Muscle of leg (tissue), 3 donors: ENCODE measurements at regions not wholly inside any gene's neighbourhood (a gene's known extent, or its start where the extent isn't known, plus 50 kb on each side); places are given as distances from the start of the nearest gene placed in this dataset.
"Not testable (repeated sequence)": the region's sequence is repeated elsewhere in the genome, so short reads cannot be mapped to it uniquely, and the experiment has no call there.

Experiments
- DNase-seq: peaks from one replicate; pipeline ENCODE4 v3.0.0; 2013
- H3K27ac ChIP-seq: one replicate; pipeline ENCODE4 v1.5.1; 2013; ENCODE audit warnings: mild to moderate bottlenecking, low read length, control low read depth
- H3K27me3 ChIP-seq: one replicate; pipeline ENCODE4 v1.6.1; 2013; ENCODE audit warnings: low read length; ENCODE audit not compliant: control insufficient read depth, insufficient read depth
- H3K36me3 ChIP-seq: one replicate; pipeline ENCODE4 v1.6.1; 2013; ENCODE audit warnings: low read length; ENCODE audit not compliant: control insufficient read depth, insufficient read depth
- H3K4me1 ChIP-seq: one replicate; pipeline ENCODE4 v1.6.1; 2013; ENCODE audit warnings: low read length; ENCODE audit not compliant: control insufficient read depth, insufficient read depth
- H3K4me3 ChIP-seq: one replicate; pipeline ENCODE4 v1.5.1; 2013; ENCODE audit warnings: low read length, control low read depth
- H3K9me3 ChIP-seq: replicated peaks from 2 replicates; pipeline ENCODE4 v1.6.1; 2013; ENCODE audit warnings: low read depth, low read length; ENCODE audit not compliant: control insufficient read depth
- WGBS: methylation state at CpG from one replicate; pipeline ENCODE4 v1.1.5; 2013; ENCODE audit warnings: missing lambda C conversion rate; ENCODE audit not compliant: insufficient coverage; 5-methylcytosine and 5-hydroxymethylcytosine counted together

GRCh38 chr14:89743828-89744227, 210.7 kb downstream of the EFCAB11 start:
- Histone ChIP-seq H3K27ac (no peak overlapping the region), H3K4me3 (no peak overlapping the region), H3K9me3 (no peaks in the 10 kb centered on the region), H3K27me3 (no peaks in the 10 kb centered on the region), H3K36me3 (no peaks in the 10 kb centered on the region), H3K4me1 (no peaks in the 10 kb centered on the region)
- DNase-seq = no peak
- 96% methylated on average over 3 of the region's 6 CpGs for WGBS

- Histone ChIP-seq H3K9me3 (no peaks in the 10 kb centered on the region), H3K36me3 (no peaks in the 10 kb centered on the region), H3K27me3 (no peaks in the 10 kb centered on the region), H3K27ac (no peak overlapping the region), H3K4me3 (no peak overlapping the region), H3K4me1 (no peaks in the 10 kb centered on the region)
- DNase-seq = peak; percentile 34
- 67% methylated on average over 1 of the region's 3 CpGs for WGBS
These were observed 214.3 kb downstream of the EFCAB11 start for GRCh38 chr14:89740241-89740640.

GRCh38 chr14:89736881-89737280, 217.6 kb downstream of the EFCAB11 start:
- H3K27me3 ChIP-seq = no peaks in the 10 kb centered on the region
- WGBS = 80% methylated on average over 1 of the region's 4 CpGs
- H3K27ac ChIP-seq = no peak overlapping the region
- DNase-seq = no peak
- no peaks in the 10 kb centered on the region for H3K4me1 ChIP-seq
- no peaks in the 10 kb centered on the region for H3K36me3 ChIP-seq
- no peak overlapping the region for H3K4me3 ChIP-seq
- no peaks in the 10 kb centered on the region for H3K9me3 ChIP-seq

- no peaks in the 10 kb centered on the region for H3K9me3 ChIP-seq
- no peak for DNase-seq
- WGBS = no CpG with 5 or more reads among the region's 6 CpGs
- H3K4me1 ChIP-seq = no peaks in the 10 kb centered on the region
- H3K27me3 ChIP-seq = no peaks in the 10 kb centered on the region
- no peak overlapping the region for H3K27ac ChIP-seq
- H3K36me3 ChIP-seq = no peaks in the 10 kb centered on the region
- H3K4me3 ChIP-seq = no peak overlapping the region
These were observed 223.1 kb downstream of the EFCAB11 start for GRCh38 chr14:89731396-89731933.

GRCh38 chr14:89730687-89731086, 223.8 kb downstream of the EFCAB11 start:
- peak; percentile 69 for DNase-seq
- no peak overlapping the region for H3K4me3 ChIP-seq
- no peaks in the 10 kb centered on the region for H3K9me3 ChIP-seq
- no peaks in the 10 kb centered on the region for H3K27me3 ChIP-seq
- no peak overlapping the region for H3K27ac ChIP-seq
- 83% methylated on average over 1 of the region's 5 CpGs for WGBS
- no peaks in the 10 kb centered on the region for H3K36me3 ChIP-seq
- H3K4me1 ChIP-seq = no peaks in the 10 kb centered on the region

- WGBS = 81% methylated on average over 3 of the region's 5 CpGs
- no peak for DNase-seq
These were observed 225.6 kb downstream of the EFCAB11 start for GRCh38 chr14:89728964-89729363.

GRCh38 chr14:89726226-89726625, 228.3 kb downstream of the EFCAB11 start:
- not testable (repeated sequence) for H3K9me3 ChIP-seq, DNase-seq, H3K4me3 ChIP-seq, H3K27ac ChIP-seq, H3K27me3 ChIP-seq, H3K36me3 ChIP-seq
- peaks cover 15% of the 10 kb centered on the region for H3K4me1 ChIP-seq
- WGBS = 100% methylated on average over 1 of the region's 6 CpGs

More at GRCh38 chr14:89728964-89729363, 225.6 kb downstream of the EFCAB11 start:
- Histone ChIP-seq H3K36me3 (no peaks in the 10 kb centered on the region), H3K27ac (no peak overlapping the region), H3K4me3 (no peak overlapping the region), H3K27me3 (no peaks in the 10 kb centered on the region), H3K4me1 (no peaks in the 10 kb centered on the region), H3K9me3 (no peaks in the 10 kb centered on the region)

GRCh38 chr14:89724628-89724960, 229.9 kb downstream of the EFCAB11 start:
- WGBS = 8% methylated on average over 5 of the region's 8 CpGs
- Histone ChIP-seq H3K9me3 (no peaks in the 10 kb centered on the region), H3K36me3 (no peaks in the 10 kb centered on the region), H3K4me3 (peak overlapping the region; percentile 19), H3K4me1 (peaks cover 24% of the 10 kb centered on the region), H3K27me3 (no peaks in the 10 kb centered on the region), H3K27ac (peak overlapping the region; percentile 4)
- DNase-seq = peak; percentile 89

GRCh38 chr14:89723930-89724627, 230.5 kb downstream of the EFCAB11 start:
- no peak for DNase-seq
- Histone ChIP-seq H3K4me1 (peaks cover 24% of the 10 kb centered on the region), H3K27me3 (no peaks in the 10 kb centered on the region), H3K36me3 (no peaks in the 10 kb centered on the region), H3K27ac (peak overlapping the region; percentile 10), H3K9me3 (no peaks in the 10 kb centered on the region), H3K4me3 (peak overlapping the region; percentile 19)
- 0% methylated on average over 1 of the region's 7 CpGs for WGBS

GRCh38 chr14:89721956-89722355, 232.6 kb downstream of the EFCAB11 start:
- Histone ChIP-seq H3K9me3 (no peaks in the 10 kb centered on the region), H3K4me1 (peaks cover 24% of the 10 kb centered on the region), H3K27ac (peak overlapping the region; percentile 62), H3K36me3 (no peaks in the 10 kb centered on the region), H3K27me3 (no peaks in the 10 kb centered on the region), H3K4me3 (no peak overlapping the region)
- WGBS = 63% methylated on average over 2 of the region's 6 CpGs
- peak; percentile 68 for DNase-seq
